SIG-M5 treated with dmso at 0.1 percent for 504 hours (cell line): ENCODE measurements at regions not wholly inside any gene's neighbourhood (a gene's known extent, or its start where the extent isn't known, plus 50 kb on each side); places are given as distances from the start of the nearest gene placed in this dataset.

Experiments used
- DNase-seq: peaks from one replicate; lab custom pipeline; 2025; ENCODE audit not compliant: unreplicated experiment; lab: John Stamatoyannopoulos, UW

- DNase-seq = no peak
These were observed 155.7 kb upstream of the SLITRK1 start for GRCh38 chr13:84038001-84038400.

GRCh38 chr13:84032116-84032515 lies 149.8 kb upstream of the SLITRK1 start:
- no peak for DNase-seq

- DNase-seq = no peak
These were observed 148.8 kb upstream of the SLITRK1 start for GRCh38 chr13:84031120-84031519.

GRCh38 chr13:84029396-84029795 lies 147.1 kb upstream of the SLITRK1 start:
- DNase-seq = no peak

- no peak for DNase-seq
These were observed 143.6 kb upstream of the SLITRK1 start for GRCh38 chr13:84025824-84026223.

- DNase-seq = no peak
These were observed 114.1 kb upstream of the SLITRK1 start for GRCh38 chr13:83996415-83996814.

GRCh38 chr13:83995930-83996329 lies 113.7 kb upstream of the SLITRK1 start:
- DNase-seq = no peak

- no peak for DNase-seq
These were observed 110.5 kb upstream of the SLITRK1 start for GRCh38 chr13:83992566-83993358.

- DNase-seq = no peak
These were observed 105.1 kb upstream of the SLITRK1 start for GRCh38 chr13:83987394-83987793.

- no peak for DNase-seq
These were observed 102.5 kb upstream of the SLITRK1 start for GRCh38 chr13:83984793-83985192.

GRCh38 chr13:83980331-83980730 lies 98.1 kb upstream of the SLITRK1 start:
- DNase-seq = no peak

GRCh38 chr13:83975655-83976165 lies 93.4 kb upstream of the SLITRK1 start:
- peak; percentile 62 for DNase-seq

GRCh38 chr13:83958531-83958930 lies 76.3 kb upstream of the SLITRK1 start:
- DNase-seq = no peak

- DNase-seq = no peak
These were observed 72.7 kb upstream of the SLITRK1 start for GRCh38 chr13:83955011-83955410.

- no peak for DNase-seq
These were observed 71.6 kb upstream of the SLITRK1 start for GRCh38 chr13:83953916-83954315.

GRCh38 chr13:83950293-83950692 lies 68.0 kb upstream of the SLITRK1 start:
- DNase-seq = no peak

GRCh38 chr13:83943530-83944279 lies 61.4 kb upstream of the SLITRK1 start:
- DNase-seq = no peak

GRCh38 chr13:83941701-83942335 lies 59.5 kb upstream of the SLITRK1 start:
- DNase-seq = no peak

- no peak for DNase-seq
These were observed 58.5 kb upstream of the SLITRK1 start for GRCh38 chr13:83940742-83941141.

GRCh38 chr13:83937579-83937978 lies 55.3 kb upstream of the SLITRK1 start:
- DNase-seq = no peak

- no peak for DNase-seq
These were observed 53.3 kb upstream of the SLITRK1 start for GRCh38 chr13:83935566-83935965.
